ENCODE measurements at regions not wholly inside any gene's neighbourhood (a gene's known extent, or its start where the extent isn't known, plus 50 kb on each side); places are given as distances from the start of the nearest gene placed in this dataset.

DNA sequence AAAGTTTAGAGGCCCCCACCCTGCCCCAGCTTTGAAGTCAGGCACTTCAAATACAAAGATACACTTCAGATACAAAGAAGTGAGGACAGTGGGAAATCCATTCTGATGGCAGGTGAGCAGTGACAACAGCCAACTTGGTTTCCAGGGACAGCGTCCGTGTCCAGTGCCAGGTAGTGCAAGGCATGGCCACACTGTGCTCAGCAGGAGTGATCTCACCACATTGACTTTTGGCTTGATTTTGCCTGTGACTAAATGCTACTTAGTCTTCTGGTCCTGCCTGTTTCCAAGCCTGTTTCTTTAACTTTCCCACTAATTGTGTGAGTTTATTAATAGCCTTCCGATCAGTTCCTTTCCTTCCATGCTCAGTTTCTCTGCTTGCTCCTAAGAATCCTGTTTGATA, 72.6 kb upstream of the PALM2AKAP2 start:
- Histone ChIP-seq H3K9me3 (replicated peaks; ENCODE audit: control insufficient read depth, insufficient read depth, low read depth, low read length) (no peaks in the 10 kb centered on the region), H3K9me1 (ENCODE audit: control insufficient read depth, insufficient read depth, low read length) (no peaks in the 10 kb centered on the region), H3K27ac (ENCODE audit: extremely low read depth, low read depth, low read length) (no peak overlapping the region), H3K36me3 (ENCODE audit: control insufficient read depth, insufficient read depth, low read length) (no peaks in the 10 kb centered on the region), H3K4me3 (no peak overlapping the region), H3K4me1 (replicated peaks in 1 of 2; ENCODE audit: control insufficient read depth in 2 of 2, insufficient read depth in 2 of 2, low read length in 2 of 2) (no peaks in the 10 kb centered on the region), H3K9ac (ENCODE audit: insufficient read depth in 1 of 2, low read depth in 2 of 2, low read length in 2 of 2) (no peak overlapping the region), H2AFZ (ENCODE audit: low read depth, low read length) (no peak overlapping the region), H3K4me2 (ENCODE audit: insufficient read depth, low read length) (no peak overlapping the region), H3K27me3 (ENCODE audit: control insufficient read depth in 2 of 2, insufficient read depth in 2 of 2, low read length in 2 of 2) (no peaks in the 10 kb centered on the region), H3K79me2 (ENCODE audit: control insufficient read depth, insufficient read depth, low read length) (no peaks in the 10 kb centered on the region), H4K20me1 (replicated peaks; ENCODE audit: control insufficient read depth, insufficient read depth, low read length) (no peaks in the 10 kb centered on the region)
- ChIA-PET CTCF (ENCODE audit: low intra/inter-chr PET ratio) (no interaction called here), POLR2A (no interaction called here)
- no TSS peak for BruUV-seq (replicated peaks)
- ATAC-seq: no peak
- FAIRE-seq: no peak
- intact Hi-C loops (cut with micrococcal nuclease): no loop called here
- WGBS (ENCODE audit: insufficient coverage, low coverage, missing lambda C conversion rate): 0% methylated on average over 3 of the region's 3 CpGs
- in situ Hi-C loops (cut with MboI): no loop called here
- no peak for DNase-seq (ENCODE audit: extremely low read depth in 1 of 4, low spot score in 3 of 4)
- TF ChIP-seq HNRNPH1 (optimal IDR thresholded peaks at IDR 0.05; ENCODE audit: low read depth, low read length) (no peak), DIDO1 (tag; IDR thresholded peaks at IDR 0.05; ENCODE audit: low read depth) (no peak), TAF1 (IDR thresholded peaks at IDR 0.05; ENCODE audit: control insufficient read depth, extremely low read depth, insufficient read depth, low read length, severe bottlenecking) (no peak), HMGN3 (IDR thresholded peaks at IDR 0.05; ENCODE audit: borderline replicate concordance, extremely low read depth, insufficient read length, low read depth, low read length) (no peak), NUFIP1 (IDR thresholded peaks at IDR 0.05; ENCODE audit: partially characterized antibody) (no peak), NR1H2 (CRISPR knock-in tag; IDR thresholded peaks at IDR 0.05) (no peak), ZFP30 (CRISPR knock-in tag; IDR thresholded peaks at IDR 0.05; ENCODE audit: borderline replicate concordance) (no peak), ZSCAN32 (CRISPR knock-in tag; IDR thresholded peaks at IDR 0.05) (no peak)
- TF ChIP-seq, protein P1, sequence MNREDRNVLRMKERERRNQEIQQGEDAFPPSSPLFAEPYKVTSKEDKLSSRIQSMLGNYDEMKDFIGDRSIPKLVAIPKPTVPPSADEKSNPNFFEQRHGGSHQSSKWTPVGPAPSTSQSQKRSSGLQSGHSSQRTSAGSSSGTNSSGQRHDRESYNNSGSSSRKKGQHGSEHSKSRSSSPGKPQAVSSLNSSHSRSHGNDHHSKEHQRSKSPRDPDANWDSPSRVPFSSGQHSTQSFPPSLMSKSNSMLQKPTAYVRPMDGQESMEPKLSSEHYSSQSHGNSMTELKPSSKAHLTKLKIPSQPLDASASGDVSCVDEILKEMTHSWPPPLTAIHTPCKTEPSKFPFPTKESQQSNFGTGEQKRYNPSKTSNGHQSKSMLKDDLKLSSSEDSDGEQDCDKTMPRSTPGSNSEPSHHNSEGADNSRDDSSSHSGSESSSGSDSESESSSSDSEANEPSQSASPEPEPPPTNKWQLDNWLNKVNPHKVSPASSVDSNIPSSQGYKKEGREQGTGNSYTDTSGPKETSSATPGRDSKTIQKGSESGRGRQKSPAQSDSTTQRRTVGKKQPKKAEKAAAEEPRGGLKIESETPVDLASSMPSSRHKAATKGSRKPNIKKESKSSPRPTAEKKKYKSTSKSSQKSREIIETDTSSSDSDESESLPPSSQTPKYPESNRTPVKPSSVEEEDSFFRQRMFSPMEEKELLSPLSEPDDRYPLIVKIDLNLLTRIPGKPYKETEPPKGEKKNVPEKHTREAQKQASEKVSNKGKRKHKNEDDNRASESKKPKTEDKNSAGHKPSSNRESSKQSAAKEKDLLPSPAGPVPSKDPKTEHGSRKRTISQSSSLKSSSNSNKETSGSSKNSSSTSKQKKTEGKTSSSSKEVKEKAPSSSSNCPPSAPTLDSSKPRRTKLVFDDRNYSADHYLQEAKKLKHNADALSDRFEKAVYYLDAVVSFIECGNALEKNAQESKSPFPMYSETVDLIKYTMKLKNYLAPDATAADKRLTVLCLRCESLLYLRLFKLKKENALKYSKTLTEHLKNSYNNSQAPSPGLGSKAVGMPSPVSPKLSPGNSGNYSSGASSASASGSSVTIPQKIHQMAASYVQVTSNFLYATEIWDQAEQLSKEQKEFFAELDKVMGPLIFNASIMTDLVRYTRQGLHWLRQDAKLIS (CRISPR knock-in tag; IDR thresholded peaks at IDR 0.05): no peak
- TF ChIP-seq, protein P2, sequence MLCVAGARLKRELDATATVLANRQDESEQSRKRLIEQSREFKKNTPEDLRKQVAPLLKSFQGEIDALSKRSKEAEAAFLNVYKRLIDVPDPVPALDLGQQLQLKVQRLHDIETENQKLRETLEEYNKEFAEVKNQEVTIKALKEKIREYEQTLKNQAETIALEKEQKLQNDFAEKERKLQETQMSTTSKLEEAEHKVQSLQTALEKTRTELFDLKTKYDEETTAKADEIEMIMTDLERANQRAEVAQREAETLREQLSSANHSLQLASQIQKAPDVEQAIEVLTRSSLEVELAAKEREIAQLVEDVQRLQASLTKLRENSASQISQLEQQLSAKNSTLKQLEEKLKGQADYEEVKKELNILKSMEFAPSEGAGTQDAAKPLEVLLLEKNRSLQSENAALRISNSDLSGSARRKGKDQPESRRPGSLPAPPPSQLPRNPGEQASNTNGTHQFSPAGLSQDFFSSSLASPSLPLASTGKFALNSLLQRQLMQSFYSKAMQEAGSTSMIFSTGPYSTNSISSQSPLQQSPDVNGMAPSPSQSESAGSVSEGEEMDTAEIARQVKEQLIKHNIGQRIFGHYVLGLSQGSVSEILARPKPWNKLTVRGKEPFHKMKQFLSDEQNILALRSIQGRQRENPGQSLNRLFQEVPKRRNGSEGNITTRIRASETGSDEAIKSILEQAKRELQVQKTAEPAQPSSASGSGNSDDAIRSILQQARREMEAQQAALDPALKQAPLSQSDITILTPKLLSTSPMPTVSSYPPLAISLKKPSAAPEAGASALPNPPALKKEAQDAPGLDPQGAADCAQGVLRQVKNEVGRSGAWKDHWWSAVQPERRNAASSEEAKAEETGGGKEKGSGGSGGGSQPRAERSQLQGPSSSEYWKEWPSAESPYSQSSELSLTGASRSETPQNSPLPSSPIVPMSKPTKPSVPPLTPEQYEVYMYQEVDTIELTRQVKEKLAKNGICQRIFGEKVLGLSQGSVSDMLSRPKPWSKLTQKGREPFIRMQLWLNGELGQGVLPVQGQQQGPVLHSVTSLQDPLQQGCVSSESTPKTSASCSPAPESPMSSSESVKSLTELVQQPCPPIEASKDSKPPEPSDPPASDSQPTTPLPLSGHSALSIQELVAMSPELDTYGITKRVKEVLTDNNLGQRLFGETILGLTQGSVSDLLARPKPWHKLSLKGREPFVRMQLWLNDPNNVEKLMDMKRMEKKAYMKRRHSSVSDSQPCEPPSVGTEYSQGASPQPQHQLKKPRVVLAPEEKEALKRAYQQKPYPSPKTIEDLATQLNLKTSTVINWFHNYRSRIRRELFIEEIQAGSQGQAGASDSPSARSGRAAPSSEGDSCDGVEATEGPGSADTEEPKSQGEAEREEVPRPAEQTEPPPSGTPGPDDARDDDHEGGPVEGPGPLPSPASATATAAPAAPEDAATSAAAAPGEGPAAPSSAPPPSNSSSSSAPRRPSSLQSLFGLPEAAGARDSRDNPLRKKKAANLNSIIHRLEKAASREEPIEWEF (CRISPR knock-in tag; IDR thresholded peaks at IDR 0.05): no peak
